ENCODE measurements at regions not wholly inside any gene's neighbourhood (a gene's known extent, or its start where the extent isn't known, plus 50 kb on each side); places are given as distances from the start of the nearest gene placed in this dataset.
"Not testable (repeated sequence)": the region's sequence is repeated elsewhere in the genome, so short reads cannot be mapped to it uniquely, and the experiment has no call there.

DNA sequence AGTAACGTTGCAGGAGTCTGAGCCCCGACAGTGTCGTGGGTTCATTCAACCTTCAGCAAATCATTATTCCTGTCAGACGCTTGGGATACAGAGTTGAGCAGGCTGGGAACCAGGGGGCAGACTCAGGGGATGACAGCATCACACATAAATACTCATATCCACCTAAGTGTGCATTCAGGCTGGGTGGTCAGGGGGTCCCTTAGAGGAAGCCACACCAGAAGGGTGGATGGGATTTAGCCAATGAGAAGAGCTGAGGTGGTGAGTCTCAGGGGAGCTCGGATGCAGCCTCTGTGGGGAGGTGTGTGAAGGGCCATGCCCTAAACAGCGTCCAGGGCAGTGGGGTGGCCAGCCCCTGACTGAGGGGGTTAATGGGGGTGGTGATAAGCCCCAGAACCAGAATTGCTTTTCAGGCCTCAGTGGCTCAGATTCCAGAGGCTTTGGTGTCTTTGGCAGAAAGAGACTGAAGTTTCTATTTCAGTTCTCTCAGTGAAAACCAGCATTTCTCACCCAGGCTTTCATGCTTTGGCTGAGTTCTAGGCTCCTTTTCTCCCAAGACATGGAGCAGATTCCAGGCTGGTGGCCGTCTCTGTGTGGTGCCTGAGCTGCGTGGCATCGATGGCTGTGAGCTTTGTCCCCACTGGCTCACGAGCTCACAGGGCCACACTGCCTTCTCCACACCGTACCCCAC, 83.9 kb upstream of the CLDN5 start:
- Histone ChIP-seq H3K27me3 (no peaks in the 10 kb centered on the region), H3K27ac (peak overlapping the region in 1 of 4 donors; percentile 15), H3K4me3 (no peak overlapping the region)

DNA sequence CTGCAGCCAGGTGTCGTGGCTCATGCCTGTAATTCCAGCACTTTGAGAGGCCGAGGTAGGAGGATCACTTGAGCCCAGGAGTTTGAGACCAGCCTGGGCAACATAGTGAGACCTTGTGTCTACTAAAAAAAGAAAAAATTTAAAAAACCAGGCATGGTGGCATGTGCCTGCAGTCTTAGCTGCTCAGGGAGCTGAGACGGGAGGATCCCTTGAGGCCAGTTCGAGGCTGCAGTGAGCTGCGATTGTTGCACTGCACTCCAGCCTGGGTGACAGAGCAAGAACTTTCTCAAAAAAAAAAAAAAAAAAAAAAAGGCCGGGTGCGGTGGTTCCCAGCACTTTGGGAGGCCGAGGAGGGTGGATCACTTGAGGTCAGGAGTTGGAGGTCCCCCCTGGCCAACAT, 85.5 kb upstream of the CLDN5 start:
- not testable (repeated sequence) for H3K4me3 ChIP-seq, H3K9me3 ChIP-seq, H3K36me3 ChIP-seq, DNase-seq, H3K4me1 ChIP-seq, H3K27me3 ChIP-seq, H3K27ac ChIP-seq

More for the DNA sequence above, 83.9 kb upstream of the CLDN5 start:
- no peaks in the 10 kb centered on the region for H3K4me1 ChIP-seq
- no peaks in the 10 kb centered on the region for H3K36me3 ChIP-seq
- TF ChIP-seq POLR2A (IDR thresholded peaks at IDR 0.05): no peak
- TF ChIP-seq, protein P1, sequence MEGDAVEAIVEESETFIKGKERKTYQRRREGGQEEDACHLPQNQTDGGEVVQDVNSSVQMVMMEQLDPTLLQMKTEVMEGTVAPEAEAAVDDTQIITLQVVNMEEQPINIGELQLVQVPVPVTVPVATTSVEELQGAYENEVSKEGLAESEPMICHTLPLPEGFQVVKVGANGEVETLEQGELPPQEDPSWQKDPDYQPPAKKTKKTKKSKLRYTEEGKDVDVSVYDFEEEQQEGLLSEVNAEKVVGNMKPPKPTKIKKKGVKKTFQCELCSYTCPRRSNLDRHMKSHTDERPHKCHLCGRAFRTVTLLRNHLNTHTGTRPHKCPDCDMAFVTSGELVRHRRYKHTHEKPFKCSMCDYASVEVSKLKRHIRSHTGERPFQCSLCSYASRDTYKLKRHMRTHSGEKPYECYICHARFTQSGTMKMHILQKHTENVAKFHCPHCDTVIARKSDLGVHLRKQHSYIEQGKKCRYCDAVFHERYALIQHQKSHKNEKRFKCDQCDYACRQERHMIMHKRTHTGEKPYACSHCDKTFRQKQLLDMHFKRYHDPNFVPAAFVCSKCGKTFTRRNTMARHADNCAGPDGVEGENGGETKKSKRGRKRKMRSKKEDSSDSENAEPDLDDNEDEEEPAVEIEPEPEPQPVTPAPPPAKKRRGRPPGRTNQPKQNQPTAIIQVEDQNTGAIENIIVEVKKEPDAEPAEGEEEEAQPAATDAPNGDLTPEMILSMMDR (IDR thresholded peaks at IDR 0.05): no peak
- H3K9me3 ChIP-seq: no peaks in the 10 kb centered on the region
- DNase-seq: no peak

DNA sequence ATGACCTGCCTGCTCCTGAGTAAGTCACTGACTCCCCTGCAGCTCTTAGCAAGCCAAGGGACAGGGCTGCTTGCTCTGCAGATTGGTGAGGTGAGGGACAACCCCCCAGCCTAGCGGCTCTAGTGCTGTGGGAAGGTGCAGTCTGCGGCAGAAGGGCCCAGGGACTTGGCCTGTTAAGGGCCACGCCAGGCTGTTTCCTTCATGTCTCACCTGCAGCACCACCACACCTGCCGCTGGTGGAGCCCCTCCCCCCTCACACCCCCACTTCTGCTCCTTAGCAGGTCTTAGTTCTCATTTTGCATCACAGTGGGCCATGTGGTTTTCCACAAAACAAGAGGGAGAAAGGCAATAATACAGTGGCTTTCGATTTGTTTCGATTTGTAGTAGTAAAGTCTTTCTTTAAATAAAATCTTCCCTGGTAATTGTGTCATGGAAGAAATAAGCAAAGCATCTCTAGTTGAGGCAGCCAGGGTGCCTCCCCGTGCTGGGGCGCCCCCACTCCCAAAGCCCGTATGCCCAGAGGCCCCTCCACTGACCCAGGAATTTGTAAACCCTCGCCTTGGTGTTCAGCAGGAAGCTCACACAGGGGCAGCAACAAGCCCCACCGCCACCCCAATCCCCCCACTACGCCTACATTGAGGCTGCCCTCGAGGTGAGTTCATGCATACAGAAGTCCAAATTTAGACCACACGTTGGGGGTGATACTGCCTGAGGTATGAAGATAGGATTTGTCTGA, 86.5 kb upstream of the CLDN5 start:
- H3K27me3 ChIP-seq: no peaks in the 10 kb centered on the region
- TF ChIP-seq, protein P1 (IDR thresholded peaks at IDR 0.05): no peak
- TF ChIP-seq POLR2A (IDR thresholded peaks at IDR 0.05): no peak
- no peaks in the 10 kb centered on the region for H3K4me1 ChIP-seq
- peak in 2 of 3 donors; percentile 49 to 68 for DNase-seq
- H3K9me3 ChIP-seq: no peaks in the 10 kb centered on the region
- H3K36me3 ChIP-seq: no peaks in the 10 kb centered on the region
- no peak overlapping the region for H3K27ac ChIP-seq
- H3K4me3 ChIP-seq: no peak overlapping the region

DNA sequence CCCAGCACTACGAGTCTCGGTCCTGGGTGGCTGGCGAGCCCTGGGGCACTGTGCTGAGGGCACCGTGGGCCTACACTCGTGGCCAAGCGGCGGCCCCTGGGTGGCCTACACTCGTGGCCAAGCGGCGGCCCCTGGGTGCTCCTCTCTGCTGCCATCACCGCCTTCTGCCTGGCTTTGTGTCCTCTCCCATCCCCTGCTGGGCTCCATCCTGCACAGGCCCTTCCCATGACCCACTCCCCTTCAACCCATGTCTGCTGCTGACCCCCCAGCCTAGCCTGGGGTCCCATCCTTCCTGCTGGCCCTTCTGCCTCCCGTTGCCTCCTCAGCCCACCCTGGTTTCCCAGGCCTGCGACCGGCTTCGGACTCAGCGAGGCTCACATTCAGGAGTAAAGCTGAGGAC, 87.4 kb upstream of the CLDN5 start:
- no peaks in the 10 kb centered on the region for H3K9me3 ChIP-seq
- H3K36me3 ChIP-seq: no peaks in the 10 kb centered on the region
- no peaks in the 10 kb centered on the region for H3K27me3 ChIP-seq
- no peaks in the 10 kb centered on the region for H3K4me1 ChIP-seq
- TF ChIP-seq POLR2A (IDR thresholded peaks at IDR 0.05): no peak
- TF ChIP-seq, protein P1 (IDR thresholded peaks at IDR 0.05): no peak
- DNase-seq: no peak
- H3K4me3 ChIP-seq: no peak overlapping the region
- no peak overlapping the region for H3K27ac ChIP-seq

DNA sequence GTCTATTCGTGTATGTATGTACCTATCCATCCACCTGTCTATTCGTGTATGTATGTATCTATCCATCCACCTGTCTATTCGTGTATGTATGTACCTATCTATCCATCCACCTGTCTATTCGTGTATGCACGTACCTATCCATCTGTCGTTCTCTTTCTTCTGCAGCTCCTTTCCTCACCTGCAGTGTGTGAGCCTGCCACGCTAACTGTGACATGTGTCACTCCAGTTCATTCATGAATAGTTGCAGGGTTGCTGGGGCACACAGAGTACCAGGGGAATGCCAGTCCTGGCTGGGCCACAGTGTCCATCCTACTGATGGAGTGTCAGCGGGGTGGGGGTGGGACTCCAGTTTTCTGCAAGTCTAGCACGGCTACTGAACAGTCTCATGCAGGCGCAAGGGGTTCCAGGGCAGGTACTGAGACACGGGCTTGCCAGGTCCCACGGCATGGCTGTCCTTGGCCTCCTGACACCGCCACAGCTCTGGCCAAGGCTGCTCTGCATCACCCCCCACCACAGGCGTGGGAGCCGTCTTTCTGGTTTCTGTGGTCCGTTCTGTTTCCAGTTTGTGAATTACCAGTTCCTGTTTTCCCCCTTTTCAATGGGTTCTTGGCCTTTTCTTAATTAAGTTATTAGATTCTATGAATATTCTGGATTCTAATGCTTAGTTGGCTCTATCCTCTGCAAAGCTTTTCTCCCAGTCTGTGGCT, 88.8 kb upstream of the CLDN5 start:
- TF ChIP-seq POLR2A (IDR thresholded peaks at IDR 0.05): no peak
- TF ChIP-seq, protein P1 (IDR thresholded peaks at IDR 0.05): no peak
- H3K9me3 ChIP-seq: no peaks in the 10 kb centered on the region
- no peak overlapping the region for H3K4me3 ChIP-seq
- no peak for DNase-seq
- H3K27ac ChIP-seq: no peak overlapping the region
- H3K4me1 ChIP-seq: no peaks in the 10 kb centered on the region
- no peaks in the 10 kb centered on the region for H3K36me3 ChIP-seq
- H3K27me3 ChIP-seq: no peaks in the 10 kb centered on the region

DNA sequence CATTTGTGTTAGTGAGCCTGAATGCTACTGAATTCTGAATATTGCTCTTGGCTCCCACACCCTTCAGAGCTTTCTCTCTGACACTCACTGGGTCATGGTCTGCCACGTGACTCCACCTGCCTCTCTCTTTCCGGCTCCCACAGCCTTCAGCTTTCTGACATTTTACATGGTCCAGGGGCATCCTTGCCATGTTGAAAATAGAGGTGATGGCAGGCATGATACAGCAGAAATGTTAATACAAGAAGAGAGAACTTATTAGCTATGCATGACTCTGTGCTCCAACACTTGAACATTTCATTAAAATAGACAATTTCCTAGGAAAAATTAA, 90.3 kb upstream of the CLDN5 start:
- TF ChIP-seq, protein P1 (IDR thresholded peaks at IDR 0.05): no peak
- TF ChIP-seq POLR2A (IDR thresholded peaks at IDR 0.05): no peak
- Histone ChIP-seq H3K4me3 (no peak overlapping the region), H3K36me3 (no peaks in the 10 kb centered on the region), H3K27ac (no peak overlapping the region), H3K9me3 (no peaks in the 10 kb centered on the region), H3K27me3 (no peaks in the 10 kb centered on the region), H3K4me1 (peaks cover 0 to 4% (median 0%) of the 10 kb centered on the region in 4 donors)
- no peak for DNase-seq

Measured in Peyer's patch (tissue), 4 donors.